ENCODE measurements at regions not wholly inside any gene's neighbourhood (a gene's known extent, or its start where the extent isn't known, plus 50 kb on each side); places are given as distances from the start of the nearest gene placed in this dataset.
"Not testable (repeated sequence)": the region's sequence is repeated elsewhere in the genome, so short reads cannot be mapped to it uniquely, and the experiment has no call there.

DNA sequence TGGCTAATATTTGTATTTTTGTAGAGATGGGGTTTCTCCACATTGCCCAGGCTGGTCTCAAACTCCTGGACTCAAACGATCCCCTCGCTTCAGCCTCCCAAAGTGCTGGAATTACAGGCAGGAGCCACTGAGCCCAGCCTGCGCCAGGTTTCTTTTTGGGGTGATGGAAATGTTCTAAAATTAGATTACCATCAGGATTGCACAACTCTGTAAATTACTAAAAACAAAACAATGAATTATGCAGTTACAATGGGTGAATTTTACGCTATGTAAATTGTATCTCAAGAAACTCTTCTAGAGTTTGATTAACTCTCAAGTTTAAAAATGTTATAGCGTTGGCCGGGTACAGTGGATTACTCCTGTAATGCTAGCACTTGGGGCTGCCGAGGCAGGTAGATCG is 118.9 kb upstream of the TBL1X start:
- DNase-seq (ENCODE audit: low spot score) = no peak

DNA sequence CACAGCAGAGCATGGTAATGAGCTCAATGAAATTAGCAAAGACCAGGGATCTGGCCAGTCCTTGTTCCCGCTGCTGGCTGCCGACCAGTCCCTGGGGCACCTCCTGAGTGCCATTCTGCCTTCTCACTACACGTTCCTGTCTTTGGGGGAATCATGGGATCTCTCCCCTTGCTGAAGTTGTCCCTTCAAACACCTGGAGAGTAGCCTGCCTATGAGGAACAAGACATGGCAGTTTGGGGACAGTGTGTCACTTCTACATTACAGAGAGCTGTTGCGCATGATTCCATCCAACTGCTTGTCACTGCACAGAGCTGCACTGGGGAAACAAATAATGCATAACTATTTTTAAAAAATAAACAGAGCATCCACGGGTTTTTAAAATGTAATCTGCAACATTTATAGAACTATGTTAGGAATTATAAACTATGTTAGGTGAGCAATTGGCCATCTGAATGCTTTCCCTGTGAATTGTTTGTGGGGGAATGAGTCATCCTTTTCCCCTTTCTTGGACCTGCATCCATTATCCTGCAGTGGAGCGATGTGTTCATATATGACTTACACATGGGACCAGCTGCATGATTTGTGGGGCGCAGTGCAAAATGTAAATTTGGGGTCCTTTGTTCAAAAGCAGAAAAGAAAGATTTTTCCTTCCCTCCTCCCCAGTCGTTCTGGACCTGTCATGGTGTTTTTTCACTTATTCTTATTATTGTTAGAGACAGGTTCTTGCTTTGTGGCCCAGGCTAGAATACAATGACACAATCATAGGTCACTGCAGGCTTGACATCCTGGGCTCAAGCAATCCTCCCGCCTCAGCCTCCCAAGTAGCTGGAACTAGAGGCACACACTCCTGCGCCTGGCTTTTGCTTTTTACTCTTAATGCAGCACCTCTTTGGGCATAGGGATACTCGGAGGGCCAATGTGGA is 115.0 kb upstream of the TBL1X start:
- no peak for DNase-seq (ENCODE audit: low spot score)

DNA sequence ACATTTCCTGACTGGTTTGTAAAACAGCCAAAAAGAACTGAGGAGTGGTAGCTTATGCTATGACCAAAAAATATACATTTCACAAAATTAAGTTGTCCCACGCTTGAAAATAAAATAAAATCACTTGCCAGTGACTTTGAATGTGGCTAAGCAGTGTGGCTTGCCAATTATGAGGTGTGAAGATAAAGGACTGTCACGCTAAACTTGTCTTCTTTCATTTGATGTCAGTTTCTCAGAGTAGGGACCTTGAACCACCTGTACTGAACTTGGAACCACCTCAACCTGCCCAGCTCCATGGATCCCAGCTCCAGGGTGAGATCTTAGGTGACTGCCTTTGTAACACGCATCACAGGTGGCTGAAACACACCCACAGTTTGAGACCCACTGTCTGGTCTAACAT is 113.7 kb upstream of the TBL1X start:
- no peak for DNase-seq (ENCODE audit: low spot score)

GRCh38 chrX:9352243-9352642 is 112.6 kb upstream of the TBL1X start:
- no peak for DNase-seq (ENCODE audit: low spot score)

DNA sequence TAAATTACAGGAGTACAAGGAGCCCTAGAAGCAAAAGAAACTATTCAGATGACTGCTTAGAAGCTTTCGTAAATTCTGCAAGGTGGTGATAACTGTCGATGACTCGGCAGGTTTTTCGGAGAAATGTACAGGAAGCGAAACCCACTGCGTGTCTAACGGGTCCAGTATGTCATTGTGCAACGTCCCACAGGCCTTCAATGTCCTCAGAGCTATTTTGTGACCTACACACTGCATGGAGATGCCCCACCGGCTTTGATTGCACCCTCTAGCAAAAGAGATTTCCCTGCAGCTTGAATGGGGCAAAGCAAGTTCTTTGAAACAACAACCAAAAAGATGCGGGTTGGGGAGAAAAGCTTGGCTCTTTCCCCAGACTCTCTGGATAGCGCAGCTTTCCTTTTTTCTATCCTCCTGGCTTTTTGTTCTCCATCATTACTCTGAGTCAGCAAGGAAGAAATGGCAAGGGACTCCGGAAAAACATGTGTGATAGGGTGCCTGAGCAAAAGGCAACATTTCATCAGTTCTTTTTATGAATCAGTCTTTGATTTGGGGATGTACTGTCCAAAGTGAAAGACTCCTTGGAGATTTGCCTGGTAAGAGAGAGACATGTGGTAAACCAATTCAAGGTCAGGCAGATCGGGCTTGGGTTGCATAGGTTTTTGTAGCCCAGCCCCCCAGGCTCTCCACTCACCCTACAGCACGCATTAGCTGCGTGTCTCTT is 112.0 kb upstream of the TBL1X start:
- DNase-seq (ENCODE audit: low spot score) = no peak

DNA sequence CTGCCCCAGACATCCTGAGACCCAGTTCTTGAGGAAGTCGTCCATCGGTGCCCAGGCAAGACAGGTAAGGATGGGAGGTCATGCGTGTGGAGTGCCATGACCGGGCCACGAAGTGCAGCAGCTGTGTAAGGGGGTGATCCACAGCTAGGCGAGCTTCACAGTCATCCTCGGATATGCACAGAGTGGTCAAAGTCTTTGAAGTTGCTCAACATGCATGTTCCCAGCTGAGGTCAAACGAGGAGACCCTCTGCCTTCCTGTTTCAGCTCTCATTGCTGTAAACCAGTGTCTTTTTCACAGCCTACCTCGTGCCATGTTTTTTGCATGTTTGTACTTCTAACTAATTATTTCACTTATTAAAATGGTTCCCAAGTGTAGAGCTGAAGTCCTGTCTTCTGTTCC is 109.9 kb upstream of the TBL1X start:
- DNase-seq (ENCODE audit: low spot score) = no peak

GRCh38 chrX:9355739-9356138 is 109.1 kb upstream of the TBL1X start:
- no peak for DNase-seq (ENCODE audit: low spot score)

DNA sequence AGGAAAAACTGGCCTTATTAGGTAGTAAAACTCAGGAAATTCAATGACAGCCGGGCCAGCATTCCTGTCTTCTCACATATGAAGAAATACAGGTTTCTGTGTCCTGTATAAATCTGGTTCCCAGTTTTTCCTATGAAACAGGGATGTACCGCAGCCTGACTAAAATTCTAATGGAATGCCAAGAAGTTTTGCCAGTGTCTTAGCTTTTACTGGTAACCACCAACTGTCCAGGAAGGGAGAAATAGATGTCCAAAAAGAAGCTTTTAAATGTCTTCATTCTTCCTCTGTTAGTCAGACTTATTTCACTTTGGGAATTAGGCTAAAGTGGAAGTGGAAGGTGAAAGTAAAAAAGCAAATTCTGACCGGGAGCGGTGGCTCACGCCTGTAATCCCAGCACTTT is 108.0 kb upstream of the TBL1X start:
- DNase-seq (ENCODE audit: low spot score) = no peak

DNA sequence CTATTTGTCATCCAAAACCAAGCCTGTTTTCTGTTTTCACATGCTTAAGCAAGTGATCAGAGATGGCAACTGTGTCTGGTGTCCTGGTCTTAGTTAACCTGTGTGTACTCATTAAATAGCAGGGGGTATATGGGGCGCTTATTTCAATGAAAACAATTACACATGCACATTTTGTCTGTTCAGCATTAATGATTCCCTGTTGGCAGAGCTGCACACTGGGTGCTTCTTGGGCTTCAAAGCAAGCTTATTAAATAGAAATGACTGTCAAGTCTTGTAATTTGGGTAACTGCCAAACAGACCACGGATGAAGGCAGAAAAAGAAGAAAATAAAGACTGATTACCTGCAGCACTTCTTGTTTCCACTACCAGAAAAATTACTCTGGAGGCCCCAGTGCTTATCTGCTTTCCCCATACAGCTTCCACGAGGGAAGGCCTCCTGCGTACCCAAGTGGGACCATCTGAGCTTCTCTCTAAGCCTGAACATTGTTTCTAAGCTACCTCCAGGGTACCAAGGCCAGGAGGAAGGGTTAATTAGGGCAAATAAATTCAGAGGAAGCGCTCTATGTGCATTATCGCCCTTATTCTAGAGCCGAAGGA is 107.2 kb upstream of the TBL1X start:
- DNase-seq (ENCODE audit: low spot score) = no peak

- no peak for DNase-seq (ENCODE audit: low spot score)
Observed at GRCh38 chrX:9362363-9362928, 102.4 kb upstream of the TBL1X start.

DNA sequence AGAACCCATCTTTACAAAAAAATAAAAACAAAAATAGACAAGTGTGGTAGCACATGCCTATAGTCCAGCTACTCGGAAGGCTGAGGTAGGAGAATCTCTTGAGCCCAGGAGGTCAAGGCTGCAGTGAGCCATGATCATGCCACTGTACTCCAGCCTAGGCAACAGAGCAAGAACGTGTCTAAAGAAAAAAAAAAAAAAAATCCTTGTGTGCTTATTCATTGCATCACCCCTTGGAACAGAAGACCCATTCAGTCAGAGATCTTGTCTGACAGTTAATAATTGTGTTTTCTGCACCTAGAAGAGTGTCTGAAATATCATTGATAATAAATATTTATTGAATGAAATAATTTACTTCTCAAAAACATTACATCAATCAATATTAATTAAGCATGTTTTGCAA is 97.4 kb upstream of the TBL1X start:
- DNase-seq (ENCODE audit: low spot score) = no peak

GRCh38 chrX:9368262-9368661 is 96.6 kb upstream of the TBL1X start:
- no peak for DNase-seq (ENCODE audit: low spot score)

GRCh38 chrX:9369802-9370291 is 95.0 kb upstream of the TBL1X start:
- DNase-seq (ENCODE audit: low spot score) = no peak

DNA sequence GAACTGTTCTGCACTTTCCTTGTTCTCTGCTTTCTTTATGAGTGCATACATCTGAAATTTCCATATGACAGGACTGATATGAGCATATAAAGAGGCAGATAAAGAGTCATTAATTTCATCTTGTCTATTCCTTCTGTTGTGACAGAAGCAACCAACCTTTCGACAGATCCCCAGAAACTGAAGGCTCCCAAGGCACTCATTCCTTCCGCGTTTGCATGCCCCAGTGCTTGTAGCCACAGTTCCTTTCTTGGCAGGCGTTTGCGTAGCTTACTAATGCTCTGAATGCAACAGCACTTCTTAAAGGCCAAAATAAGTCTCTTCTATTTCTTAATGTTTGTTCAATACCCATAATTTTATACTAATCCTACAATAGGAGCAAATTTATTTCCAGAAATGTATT is 94.0 kb upstream of the TBL1X start:
- no peak for DNase-seq (ENCODE audit: low spot score)

- no peak for DNase-seq (ENCODE audit: low spot score)
Observed at GRCh38 chrX:9372866-9373265, 92.0 kb upstream of the TBL1X start.

DNA sequence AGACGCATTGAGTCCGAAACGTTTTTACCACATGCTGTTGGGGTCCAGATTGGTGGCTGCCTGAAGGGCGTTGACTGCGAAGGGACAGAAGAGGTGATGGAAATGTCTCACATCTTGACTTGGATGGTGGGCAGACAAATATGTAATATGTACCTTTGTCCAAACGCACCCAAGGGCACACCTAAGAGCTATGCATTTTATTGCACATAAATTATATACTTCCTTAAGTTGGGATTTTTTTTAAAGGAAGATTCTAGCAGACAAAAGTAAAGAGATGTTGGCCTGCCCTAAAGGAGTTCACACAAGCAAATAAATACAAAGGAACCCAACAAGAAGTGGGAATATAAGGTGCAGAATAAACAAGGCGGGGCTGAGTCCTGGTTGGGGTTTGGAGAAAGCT is 91.1 kb upstream of the TBL1X start:
- no peak for DNase-seq (ENCODE audit: low spot score)

DNA sequence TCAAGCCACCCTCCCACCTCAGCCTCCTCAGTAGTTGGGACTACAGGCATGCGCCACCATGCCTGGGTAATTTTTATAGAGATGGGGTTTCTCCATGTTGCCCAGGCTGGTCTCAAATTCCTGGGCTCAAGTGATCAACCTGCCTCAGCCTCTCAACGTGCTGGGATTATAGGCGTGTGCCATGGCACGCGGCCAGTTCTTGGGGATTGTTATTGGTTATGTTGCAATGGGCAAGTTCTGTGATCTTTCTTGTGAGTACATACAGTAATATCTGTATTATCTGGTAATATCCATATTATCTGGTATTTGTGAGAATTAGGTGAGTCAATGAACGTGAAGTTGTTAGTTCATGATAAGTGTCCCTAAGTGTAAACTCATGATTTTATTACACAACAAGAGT is 90.3 kb upstream of the TBL1X start:
- DNase-seq (ENCODE audit: low spot score) = no peak

- no peak for DNase-seq (ENCODE audit: low spot score)
Observed at GRCh38 chrX:9376111-9376510, 88.7 kb upstream of the TBL1X start.

DNA sequence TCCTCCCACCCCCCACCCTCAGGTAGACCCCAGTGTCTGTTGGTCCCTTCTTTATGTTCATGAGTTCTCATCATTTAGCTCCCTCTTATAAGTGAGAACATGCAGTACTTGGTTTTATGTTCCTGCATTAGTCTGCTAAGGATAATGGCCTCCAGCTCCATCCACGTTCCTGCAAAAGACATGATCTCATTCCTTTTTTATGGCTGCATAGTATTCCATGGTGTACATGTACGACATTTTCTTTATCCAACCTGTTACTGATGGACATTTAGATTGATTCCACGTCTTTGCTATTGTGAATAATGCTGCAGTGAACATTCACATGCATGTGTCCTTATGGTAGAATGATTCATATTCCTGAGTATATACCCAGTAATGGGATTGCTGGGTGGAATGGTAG is 87.6 kb upstream of the TBL1X start:
- not testable (repeated sequence) for DNase-seq (ENCODE audit: low spot score)

GRCh38 chrX:9378980-9379696 is 85.7 kb upstream of the TBL1X start:
- no peak for DNase-seq (ENCODE audit: low spot score)

DNA sequence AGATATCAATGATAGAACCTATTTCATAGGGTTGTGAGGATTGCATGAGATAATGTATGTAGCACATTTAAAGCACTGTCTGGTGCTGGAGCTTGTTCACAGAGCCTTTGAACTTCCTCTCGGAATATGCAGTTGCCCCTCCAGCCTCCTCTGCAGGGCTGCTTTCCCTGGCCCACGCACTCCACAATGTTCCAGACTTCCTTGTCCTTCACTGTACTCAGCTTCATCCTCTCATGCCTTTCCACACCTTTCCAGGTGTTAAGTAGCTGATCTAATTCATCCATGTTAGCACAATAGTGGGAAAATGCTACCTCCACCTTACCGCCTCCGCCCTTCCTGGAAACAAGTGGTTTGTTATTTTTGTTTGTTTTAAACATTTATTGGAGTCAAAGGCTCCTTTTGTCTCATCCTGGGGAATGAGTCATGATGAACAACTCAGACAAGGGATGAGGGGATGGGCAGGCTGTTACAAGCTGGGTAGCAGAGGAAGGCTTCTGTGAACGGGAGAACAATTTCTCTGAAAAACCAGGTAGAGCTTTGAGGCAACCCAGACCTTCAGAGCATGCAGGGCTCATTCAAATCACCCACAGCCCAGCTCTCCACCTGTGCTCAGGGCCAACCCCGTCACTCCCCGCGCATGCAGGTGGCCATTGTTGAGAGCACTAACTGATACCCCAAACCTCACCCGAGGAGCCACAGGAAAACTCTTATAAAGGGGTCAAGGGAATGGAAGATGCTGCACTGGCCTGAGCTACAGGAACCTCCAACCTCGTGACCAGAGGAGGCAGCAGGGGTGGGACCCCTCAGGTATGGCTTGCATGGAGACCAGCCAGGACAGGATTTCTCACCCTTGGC is 84.9 kb upstream of the TBL1X start:
- no peak for DNase-seq (ENCODE audit: low spot score)

All from putamen (tissue), 1 donor.